ENCODE measurements at regions not wholly inside any gene's neighbourhood (a gene's known extent, or its start where the extent isn't known, plus 50 kb on each side); places are given as distances from the start of the nearest gene placed in this dataset.
A peak's percentile ranks its signal among the peaks of the same experiment; 100 is the strongest.

GRCh38 chr11:115916608-115917007 lies 412.4 kb upstream of the CADM1 start:
- Histone ChIP-seq H3K9me3 (ENCODE audit: control insufficient read depth in 4 of 4, low read length in 3 of 4) (no peaks in the 10 kb centered on the region), H3K4me1 (ENCODE audit: control insufficient read depth in 4 of 4, insufficient read depth in 4 of 4, low read length in 3 of 4) (peaks cover 0 to 1% (median 0%) of the 10 kb centered on the region in 4 donors), H3K9ac (ENCODE audit: low read depth in 1 of 2, low read length in 2 of 2) (no peak overlapping the region), H3K27ac (ENCODE audit: low read depth in 1 of 2, low read length in 2 of 2) (no peak overlapping the region), H3K27me3 (ENCODE audit: control insufficient read depth in 4 of 4, insufficient read depth in 4 of 4, low read length in 3 of 4) (peaks cover 0 to 2% (median 0%) of the 10 kb centered on the region in 4 donors), H3K4me3 (ENCODE audit: low read depth in 1 of 3, low read length in 3 of 3) (no peak overlapping the region), H3K36me3 (ENCODE audit: control insufficient read depth in 4 of 4, insufficient read depth in 3 of 4, low read depth in 1 of 4, low read length in 3 of 4) (no peaks in the 10 kb centered on the region)
- no peak for TF ChIP-seq SP1 (IDR thresholded peaks at IDR 0.05)
- TF ChIP-seq FOXA2 (IDR thresholded peaks at IDR 0.05): no peak
- no peak for TF ChIP-seq YY1 (IDR thresholded peaks at IDR 0.05)
- no peak for TF ChIP-seq CTCF (IDR thresholded peaks at IDR 0.05; ENCODE audit: low read depth, low read length, missing input control)
- TF ChIP-seq MAX (IDR thresholded peaks at IDR 0.05): no peak
- peak in 1 of 2 donors; percentile 68 for TF ChIP-seq JUND (IDR thresholded peaks at IDR 0.05)
- no peak for TF ChIP-seq REST (IDR thresholded peaks at IDR 0.05)
- TF ChIP-seq RAD21 (IDR thresholded peaks at IDR 0.05): no peak
- no peak for TF ChIP-seq TAF1 (conservative IDR thresholded peaks at IDR 0.05)
- no peak for TF ChIP-seq NR2F2 (IDR thresholded peaks at IDR 0.05)
- TF ChIP-seq HNF4G (IDR thresholded peaks at IDR 0.05): no peak
- no peak for TF ChIP-seq FOXA1 (IDR thresholded peaks at IDR 0.05)
- TF ChIP-seq GABPA (IDR thresholded peaks at IDR 0.05 in 1 of 2, conservative IDR thresholded peaks at IDR 0.05 in 1 of 2): peak in 1 of 2 donors; percentile 16
- TF ChIP-seq HNF4A (conservative IDR thresholded peaks at IDR 0.05): peak in 1 of 2 donors; percentile 79
- TF ChIP-seq EGR1 (IDR thresholded peaks at IDR 0.05; ENCODE audit: low read depth in 2 of 2): no peak
- TF ChIP-seq ZBTB33 (IDR thresholded peaks at IDR 0.05): no peak
- peak in 1 of 2 donors; percentile 70 for TF ChIP-seq RXRA (IDR thresholded peaks at IDR 0.05)
- no peak for TF ChIP-seq ATF3 (IDR thresholded peaks at IDR 0.05)
- 38% methylated on average over 2 of the region's 2 CpGs for WGBS
- no peak for DNase-seq (ENCODE audit: low spot score)
